ENCODE measurements at regions not wholly inside any gene's neighbourhood (a gene's known extent, or its start where the extent isn't known, plus 50 kb on each side); places are given as distances from the start of the nearest gene placed in this dataset.

- TF ChIP-seq ZNF462 (CRISPR knock-in tag; IDR thresholded peaks at IDR 0.05) = no peak
- no peak for TF ChIP-seq ETS1 (IDR thresholded peaks at IDR 0.05)
- no peak for TF ChIP-seq CREB1 (CRISPR knock-in tag; IDR thresholded peaks at IDR 0.05; ENCODE audit: low read depth)
- no peak for TF ChIP-seq EZH2 (IDR thresholded peaks at IDR 0.05; ENCODE audit: low read depth, unreplicated experiment)
- TF ChIP-seq STAT1 (IDR thresholded peaks at IDR 0.05; ENCODE audit: unreplicated experiment) = no peak
- TF ChIP-seq REST (IDR thresholded peaks at IDR 0.05; ENCODE audit: unreplicated experiment) = no peak
- no peak for TF ChIP-seq ZNF114 (CRISPR knock-in tag; IDR thresholded peaks at IDR 0.05)
- TF ChIP-seq POLR2AphosphoS5 (IDR thresholded peaks at IDR 0.05; ENCODE audit: low read depth) = no peak
- TF ChIP-seq CTCF (conservative IDR thresholded peaks at IDR 0.05; ENCODE audit: low read depth in 2 of 2) = no peak
- no peak for TF ChIP-seq JUNB (IDR thresholded peaks at IDR 0.05; ENCODE audit: unreplicated experiment)
These were observed 190.5 kb upstream of the HEY2 start (continued) for GRCh38 chr6:125558907-125559306.

Data from GM23338 (cell line).